Daoy (cell line): ENCODE measurements at regions not wholly inside any gene's neighbourhood (a gene's known extent, or its start where the extent isn't known, plus 50 kb on each side); places are given as distances from the start of the nearest gene placed in this dataset.
"Not testable (repeated sequence)": the region's sequence is repeated elsewhere in the genome, so short reads cannot be mapped to it uniquely, and the experiment has no call there.

ENCODE experiments used
- DNase-seq: peaks from one replicate; pipeline ENCODE4 v3.0.0-alpha.2; 2015; ENCODE audit warnings: low read depth

DNA sequence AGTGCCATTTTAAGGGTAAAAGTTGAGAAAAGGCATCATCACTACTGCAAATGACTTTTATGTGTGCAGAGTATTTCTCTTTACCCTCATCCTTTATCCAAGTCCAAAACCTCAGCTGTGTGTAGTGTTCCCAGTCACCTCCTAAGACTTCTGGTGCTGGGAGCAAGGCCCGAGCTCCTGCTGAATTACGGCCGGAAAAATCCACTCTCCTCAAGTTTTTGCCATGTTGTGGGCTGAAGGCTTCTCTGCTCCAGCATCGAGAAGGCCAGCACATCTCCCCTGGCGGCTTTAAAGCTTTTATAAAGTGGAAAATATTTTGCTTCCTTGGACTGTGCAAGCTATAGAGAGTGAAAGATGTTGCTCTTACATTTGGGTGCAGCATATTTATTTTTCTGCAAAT, 153.2 kb upstream of the THBS2 start:
- no peak for DNase-seq

DNA sequence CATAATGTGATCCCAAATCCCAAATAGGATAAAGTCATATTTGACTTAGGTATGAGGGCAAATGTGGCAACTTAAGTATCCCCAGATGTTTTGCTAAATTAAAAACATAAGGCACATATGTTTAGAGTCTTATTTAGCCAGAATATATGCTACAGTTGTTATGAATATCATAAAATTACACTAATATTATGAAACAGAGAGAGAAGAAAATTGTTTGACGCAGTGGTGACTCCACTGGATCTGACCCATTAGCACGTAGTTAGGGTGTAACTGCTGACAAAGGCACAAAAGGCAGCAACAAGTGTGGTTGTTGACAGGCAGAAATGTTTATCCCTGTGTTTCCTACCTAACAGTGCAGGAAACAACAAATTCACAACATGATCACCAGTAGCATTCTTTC, 152.4 kb upstream of the THBS2 start:
- no peak for DNase-seq

DNA sequence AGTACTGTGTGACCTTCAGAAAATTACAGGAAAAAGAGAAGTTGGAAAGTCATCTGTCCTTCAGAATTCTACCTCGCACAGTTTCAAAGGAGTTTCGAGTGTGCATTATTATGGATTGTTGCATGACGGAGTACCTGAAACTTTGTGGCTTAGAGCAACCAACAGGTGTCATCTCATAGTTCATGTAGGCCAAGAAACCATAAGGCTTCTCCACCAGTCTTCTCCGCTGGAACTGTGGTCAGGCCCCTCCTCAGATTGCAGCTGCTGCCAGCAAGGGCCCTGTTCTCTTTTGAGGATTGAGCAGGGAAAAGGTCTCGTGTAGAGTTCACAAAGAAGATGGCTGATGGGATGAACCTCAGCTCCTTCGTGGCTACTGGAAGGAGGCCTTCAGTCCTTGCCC, 151.2 kb upstream of the THBS2 start:
- no peak for DNase-seq

DNA sequence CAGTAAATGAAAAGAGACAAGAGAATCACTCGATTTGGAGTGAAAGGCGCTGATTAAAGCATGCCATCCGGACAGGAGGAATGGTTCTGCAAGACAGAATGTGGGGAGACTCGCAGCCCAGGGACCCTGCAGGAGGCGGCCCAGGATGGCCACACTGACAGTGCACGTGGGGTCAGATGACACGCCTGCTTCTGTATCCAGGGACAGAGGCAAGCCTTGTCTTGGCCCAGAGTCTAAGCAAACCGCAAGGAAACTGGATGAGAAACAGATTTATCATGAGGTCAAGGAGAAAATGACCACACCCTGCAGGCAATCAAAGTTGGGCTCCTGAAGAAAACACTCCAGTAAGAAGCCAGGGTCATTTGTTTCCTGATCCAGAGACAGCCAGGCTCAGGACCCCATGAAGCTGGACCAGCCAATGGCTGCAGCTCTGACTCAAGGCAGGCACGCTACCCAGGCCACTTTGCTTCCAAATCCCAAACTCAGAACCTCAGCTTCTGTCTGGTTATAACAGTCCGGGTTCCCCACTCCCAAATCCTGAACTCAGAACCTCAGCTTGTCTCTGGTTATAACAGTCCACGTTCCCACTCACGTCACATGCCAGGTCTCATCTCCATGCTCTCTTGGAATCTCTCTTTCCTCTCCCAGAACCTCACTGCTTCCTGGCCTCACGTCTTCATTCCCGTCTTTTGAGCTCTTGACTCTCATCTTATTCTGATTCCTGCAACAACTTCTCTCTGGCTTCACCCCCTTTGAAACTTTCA, 144.9 kb upstream of the THBS2 start:
- DNase-seq: no peak

DNA sequence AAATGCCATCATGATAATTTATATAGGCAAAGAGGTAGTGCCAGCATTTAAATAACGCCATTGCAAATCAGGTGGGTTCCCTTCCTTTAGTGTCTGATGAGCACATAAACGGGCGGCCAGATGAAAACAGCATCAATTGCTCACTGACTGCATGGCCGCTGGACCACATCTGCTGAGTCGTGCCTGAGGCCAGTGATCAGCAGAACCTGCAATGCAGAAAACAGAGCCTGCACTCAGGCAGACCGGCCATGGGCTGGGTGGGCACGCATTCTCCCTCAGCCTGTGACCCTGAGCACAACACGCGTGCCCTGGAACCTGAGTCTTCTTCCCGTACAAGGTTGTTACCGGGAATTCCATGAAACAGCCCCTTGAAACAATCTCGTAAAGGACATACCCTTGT, 144.0 kb upstream of the THBS2 start:
- no peak for DNase-seq

DNA sequence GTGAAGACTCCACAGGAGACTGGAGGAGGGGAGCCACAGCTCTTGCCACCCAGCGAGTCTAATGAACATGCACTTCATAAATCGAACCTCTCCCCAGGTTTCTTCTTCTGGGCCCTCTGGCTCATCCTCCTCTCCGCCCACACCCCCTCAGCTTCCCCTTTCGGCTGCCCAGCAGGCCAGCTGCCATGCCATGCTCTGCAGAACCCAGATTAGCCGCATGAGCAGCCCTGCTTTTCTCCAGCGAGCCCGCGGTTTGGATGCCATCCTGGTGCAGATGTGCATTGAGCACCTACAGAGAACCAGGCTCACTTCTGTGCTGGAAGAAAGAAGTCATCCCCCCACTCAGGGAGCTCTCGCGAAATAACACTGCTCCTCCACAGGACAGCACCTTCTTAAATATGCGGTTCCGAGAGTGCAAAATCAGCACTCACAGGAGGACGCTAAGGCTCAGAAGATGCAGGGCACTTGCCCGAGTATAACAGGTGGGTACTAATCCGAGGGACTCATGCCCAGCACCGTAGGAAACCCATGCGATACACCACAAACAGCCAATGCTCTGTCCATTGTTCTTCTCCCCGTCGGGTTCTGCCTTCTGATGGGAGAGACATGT, 143.0 kb upstream of the THBS2 start:
- DNase-seq: no peak

DNA sequence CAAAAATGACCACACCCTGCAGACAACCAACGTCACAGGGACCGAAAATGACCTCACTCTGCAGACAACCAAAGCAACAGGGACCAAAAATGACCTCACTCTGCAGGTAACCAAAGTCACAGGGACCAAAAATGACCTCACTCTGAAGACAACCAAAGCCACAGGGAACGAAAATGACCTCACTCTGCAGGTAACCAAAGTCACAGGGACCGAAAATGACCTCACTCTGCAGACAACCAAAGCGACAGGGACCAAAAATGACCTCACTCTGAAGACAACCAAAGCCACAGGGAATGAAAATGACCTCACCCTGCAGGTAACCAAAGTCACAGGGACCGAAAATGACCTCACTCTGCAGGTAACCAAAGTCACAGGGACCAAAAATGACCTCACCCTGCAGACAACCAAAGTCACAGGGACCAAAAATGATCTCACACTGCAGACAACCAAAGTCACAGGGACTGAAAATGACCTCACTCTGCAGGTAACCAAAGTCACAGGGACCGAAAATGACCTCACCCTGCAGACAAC, 142.4 kb upstream of the THBS2 start:
- DNase-seq: not testable (repeated sequence)

DNA sequence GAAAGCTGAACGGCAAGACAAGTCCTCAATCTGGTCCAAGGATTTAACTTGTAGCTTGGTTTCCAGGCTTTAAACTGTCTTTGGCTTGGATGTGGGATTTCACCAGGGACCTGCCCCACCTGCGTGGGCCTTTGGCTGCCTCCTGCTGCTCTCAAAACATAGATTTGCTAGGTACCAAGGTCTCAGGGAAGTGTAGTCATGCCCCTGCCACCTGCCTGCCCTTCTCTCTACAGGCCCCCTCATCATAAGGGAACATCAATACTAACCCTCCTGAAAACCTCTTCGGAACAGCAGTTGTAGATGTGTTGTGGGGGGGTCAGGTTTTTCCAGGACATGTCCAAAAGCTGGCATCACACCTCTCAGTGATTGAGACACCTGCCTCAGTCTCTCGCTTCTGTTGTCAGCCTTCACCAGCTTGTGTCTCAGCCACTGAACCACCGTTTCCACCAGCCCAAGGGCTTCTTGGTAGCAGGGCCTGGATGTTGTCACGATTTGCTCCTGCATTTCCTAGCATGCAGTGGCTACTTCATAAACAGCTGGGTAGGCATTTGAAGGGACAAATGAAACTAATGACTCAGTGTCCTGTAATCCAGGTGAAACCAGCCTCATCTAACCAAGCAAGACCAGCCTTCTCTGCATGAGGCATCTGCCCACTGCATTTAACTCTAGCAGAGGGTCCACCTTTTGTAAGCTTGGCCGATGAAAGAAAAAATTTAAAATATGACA, 141.6 kb upstream of the THBS2 start:
- no peak for DNase-seq

DNA sequence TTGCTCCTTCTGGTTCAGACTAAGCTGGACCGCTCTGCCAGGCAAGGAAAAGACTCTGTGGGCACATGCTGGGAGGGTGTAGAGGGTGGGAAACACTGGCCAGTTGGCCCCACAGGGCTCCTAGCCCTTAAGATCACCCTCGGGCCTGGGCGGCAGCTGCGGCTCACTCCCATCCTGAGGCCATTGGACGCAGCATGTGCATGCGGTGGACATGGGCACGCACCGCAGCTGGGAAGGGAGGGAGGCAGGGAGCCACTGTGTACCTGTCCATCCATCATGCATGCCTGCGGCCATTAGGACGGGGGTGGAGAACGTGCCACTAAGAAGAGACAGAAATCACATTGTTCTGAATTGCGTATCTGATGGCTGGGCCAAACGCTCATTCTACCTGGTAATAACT, 140.1 kb upstream of the THBS2 start:
- no peak for DNase-seq

DNA sequence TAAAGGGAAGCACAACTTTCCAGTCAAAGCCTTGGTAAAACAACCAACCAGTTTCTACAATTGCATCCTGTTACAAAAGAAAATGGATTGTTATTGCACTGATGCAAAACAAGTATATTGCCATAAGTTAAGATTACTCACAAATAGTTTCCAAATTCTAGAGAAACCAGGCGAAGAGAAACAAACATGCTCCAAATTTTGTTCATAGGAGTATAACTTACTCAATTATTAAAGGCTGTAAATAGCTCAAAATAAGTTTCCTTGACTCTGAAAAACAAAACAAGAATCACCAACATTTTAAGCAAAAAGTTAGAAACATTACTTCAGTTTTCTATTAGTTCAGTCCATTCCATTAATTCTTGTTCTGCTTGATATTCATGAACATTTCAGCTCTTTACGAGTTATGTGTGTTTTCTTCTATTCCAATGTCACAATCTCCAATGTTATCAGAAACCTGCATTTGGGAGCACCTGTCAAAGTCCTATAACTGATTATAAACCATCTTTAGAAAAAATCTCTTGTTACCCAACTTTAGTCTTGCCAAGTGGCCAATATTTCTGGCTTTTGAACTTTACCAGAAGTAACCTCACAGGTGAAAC, 137.9 kb upstream of the THBS2 start:
- DNase-seq: no peak

DNA sequence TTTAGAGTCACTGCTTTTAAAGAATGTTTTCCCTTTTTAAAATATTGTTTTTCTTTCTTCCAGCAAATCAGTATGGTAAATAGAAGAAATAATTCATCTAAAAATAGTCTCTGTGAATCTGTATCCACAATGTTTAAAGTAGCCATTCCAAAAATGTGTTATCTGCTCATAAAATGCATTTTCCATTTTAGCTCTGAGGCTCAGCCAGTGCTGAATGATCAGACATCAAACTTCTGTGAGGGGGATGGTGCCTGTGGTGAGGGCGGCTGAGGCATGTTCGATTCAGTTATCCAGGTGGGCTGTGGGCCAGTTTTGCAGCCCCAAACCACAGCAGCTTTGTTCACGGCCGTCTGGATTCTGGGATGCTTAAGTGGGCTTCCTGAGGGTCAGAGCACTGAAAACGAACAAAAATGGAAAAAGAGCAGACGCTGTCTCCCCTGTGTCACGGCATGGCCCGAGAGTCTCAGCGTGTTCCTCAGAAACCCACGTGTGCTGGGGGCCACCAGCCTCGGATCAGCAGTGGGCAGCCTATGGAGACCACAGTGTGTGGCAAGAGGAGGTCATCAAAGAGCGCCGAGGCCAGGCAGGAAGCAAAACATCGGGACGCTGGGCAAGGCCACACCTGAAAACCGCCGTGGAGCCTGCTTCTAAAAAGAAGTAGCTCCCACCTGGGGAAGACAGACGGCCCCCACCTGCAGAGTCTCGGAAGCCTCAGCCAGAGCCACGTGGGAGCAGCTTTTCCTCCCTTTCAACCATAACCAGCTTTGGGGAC, 134.9 kb upstream of the THBS2 start:
- DNase-seq: no peak

DNA sequence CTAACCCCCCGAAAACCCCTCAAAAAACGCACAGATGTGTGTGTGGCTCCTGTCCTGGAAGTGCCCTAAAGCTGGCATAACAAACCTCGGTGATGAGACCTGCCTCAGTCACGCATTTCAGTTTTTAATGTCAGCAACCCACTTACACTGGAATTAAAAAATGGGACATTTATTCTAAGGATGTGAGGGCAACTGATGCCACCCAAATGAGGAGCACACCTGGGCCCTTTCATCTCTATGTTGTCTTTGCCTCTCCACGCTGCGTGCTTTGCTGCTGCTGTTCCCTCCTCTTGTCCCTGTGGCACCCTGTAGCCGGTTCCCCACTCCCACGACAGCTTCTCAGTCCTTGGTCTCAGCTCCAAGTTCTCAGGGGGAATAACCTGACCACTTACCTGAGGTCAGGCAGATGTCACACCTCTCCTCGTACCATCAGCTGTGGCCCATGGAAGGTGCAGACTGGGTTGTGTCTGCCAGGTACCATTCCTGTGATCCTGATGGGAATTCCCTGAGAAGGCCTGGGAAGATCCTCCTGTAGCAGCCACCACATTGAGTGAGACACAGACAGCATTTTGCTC, 134.2 kb upstream of the THBS2 start:
- DNase-seq: no peak

DNA sequence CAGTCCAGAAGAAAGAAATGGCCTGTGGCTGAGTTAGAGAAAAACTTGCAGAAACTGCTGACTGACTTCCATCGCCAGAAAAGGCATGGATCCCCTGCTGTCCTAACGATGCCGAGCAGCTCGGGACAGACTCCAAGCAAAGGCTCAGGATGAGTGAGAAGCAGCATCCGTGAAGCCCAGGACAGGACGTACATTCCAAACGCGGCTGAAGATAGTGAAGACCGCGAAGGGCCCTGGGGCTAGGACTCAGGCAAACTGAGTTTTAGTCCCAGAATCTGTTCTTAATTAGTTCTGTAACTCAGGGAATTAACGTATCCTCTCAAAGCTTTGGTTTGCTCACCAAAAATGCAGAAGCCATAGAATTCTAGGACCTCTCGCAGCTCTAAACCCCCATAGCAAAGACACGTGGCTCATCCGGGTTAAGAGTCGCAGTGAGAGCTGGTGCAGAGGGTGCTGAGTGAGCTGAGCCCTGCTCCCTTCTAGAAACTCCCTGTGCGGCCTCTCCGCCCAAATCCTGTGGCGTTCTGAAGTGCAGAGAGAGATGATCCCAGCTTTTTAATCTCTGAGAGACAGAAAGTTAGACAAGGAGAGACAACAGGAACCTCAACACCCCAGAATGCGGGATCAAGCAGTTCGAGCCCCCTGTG, 132.9 kb upstream of the THBS2 start:
- no peak for DNase-seq

DNA sequence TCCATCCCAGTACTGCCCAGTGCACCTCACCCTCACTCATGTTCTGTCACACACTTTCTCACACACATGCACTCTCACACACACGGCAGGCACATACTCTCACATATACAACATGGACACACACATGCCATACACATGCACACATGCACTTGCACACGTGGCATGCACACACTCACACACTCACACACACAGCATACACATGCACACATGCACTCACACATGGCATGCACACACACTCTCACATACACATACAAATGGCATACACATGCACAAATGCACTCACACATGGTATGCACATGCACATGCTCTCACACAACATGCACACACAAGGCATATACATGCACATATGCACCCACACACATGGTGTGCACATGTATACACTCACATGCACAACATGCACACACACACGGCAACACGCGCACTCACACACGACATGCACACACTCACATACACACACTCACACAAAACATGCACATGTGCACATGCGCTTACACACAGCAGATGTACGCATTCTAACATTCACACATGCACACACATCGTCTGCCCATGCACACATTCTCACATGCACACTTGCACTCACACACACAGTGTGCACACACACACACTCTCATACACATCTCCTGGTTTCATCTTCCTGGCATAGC, 131.7 kb upstream of the THBS2 start:
- no peak for DNase-seq

DNA sequence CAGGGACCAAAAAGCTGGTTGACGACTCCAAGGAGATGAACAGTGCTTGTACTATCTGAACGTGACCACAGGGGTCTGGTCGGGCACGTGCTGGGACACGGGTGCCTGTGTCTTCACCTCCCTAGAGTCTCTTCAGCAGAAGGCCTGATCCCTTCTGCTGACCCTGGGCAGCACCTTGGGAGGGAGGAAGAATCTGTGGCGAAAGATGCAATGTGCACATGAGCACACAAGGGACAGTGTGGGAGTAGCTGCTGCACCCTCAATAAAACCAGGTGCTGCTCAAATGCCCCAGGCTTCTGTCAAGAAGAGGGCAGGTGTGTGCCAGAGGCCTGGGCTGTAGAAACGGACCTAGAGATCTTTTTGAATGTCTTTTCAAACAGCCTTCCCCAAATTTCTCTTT, 130.6 kb upstream of the THBS2 start:
- DNase-seq: no peak

DNA sequence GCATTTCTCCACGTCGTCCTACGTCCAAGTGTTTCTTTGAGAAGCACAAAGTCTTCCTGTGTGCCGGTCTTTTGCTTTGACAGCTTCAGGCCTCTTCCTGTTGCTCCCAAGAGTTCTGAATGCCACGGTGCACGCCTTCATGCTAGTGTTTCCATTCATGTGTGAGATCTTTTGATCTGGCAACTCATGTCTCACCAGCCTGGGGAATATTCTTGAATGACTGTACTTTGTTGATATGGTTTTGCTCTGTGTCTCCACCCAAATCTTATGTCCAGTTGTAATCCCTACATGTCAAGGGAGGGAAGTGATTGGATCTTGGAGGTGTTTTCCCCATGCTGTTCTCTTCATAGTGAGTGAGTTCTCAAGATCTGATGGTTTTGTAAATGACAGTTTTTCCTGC, 129.6 kb upstream of the THBS2 start:
- DNase-seq: no peak

DNA sequence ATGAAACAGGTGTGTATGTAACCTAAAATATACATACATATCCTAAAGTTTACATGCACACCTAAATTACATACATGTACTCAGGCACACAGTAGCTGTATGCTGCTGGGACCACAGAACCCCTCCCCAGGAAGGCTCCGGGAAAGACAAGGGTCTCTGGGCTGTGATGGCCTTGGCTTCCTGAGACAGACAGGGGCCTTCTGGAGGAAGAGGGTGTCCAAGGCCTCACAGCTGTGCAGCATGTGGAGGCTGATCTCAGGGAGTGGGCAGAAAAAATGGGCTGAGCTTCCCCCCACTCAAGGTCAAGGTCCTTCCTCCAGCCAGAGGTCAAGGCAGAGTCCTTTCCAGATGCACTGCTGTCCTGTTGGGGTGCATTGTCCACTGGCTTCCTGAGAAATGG, 129.1 kb upstream of the THBS2 start:
- DNase-seq: no peak

DNA sequence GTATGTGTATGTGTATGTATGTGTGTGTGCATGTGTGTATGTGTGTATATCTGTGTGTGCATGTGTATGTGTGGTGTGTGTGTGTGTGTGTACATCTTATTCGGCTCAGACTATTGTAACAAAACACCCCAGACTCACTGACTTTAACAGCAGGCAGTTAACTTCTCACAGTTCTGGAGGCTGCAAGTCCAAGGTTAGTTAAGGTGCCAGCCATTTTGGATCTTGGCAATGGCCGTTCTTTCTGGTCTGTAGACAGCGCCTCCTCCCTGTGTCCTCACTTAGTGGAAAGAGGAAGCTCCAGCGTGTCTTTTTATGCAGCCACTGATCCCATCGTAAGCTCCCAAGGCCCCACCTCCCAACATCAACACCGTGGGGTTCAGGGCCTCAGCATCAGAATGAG, 128.3 kb upstream of the THBS2 start:
- no peak for DNase-seq

DNA sequence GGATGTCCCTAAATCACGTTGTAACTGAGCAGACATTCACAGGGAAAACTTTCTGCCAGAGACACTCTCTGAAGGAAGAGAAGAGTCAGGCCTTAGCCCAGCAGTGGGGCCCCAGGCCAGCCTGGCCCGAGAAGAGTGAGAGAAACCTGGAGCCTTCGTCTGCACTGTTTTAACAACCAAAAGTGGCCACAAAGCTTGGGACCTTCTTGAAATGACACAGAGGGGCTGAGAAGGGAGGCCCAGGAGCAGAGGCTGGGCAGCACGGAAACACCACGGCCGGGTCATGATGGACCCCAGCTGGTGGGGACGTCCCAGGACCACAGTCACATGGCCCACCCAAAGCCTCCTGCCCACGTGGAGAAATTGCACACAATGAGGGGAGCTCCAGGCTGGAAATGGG, 126.8 kb upstream of the THBS2 start:
- DNase-seq: no peak

DNA sequence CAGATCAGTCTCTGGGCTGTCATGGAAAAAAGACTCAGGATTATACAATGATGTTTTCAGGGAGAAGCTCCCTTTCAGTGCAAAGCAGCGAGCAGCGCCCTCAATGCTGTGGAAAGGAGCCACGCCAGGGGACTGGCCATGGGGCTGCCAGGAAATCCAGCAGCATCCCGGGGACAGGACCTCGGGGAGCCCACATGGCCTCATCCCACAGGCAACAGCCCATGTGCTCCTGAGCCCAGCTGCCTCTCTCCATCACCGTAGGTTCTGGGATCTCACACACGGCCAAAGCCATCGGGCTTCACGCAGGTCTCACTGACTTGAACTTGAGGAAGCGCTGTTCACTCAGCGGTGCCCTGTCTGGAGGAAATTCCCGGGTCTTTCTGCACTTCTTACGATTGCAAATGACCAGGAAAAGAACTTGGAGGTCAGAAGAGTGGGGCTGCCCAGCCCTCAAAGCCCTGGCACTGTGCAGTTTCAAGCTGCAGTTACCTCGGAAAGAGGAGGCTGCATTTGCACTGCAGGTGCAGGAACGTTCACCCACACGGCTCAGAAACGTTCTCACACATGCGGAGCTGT, 125.9 kb upstream of the THBS2 start:
- DNase-seq: no peak
